ENCODE measurements at regions not wholly inside any gene's neighbourhood (a gene's known extent, or its start where the extent isn't known, plus 50 kb on each side); places are given as distances from the start of the nearest gene placed in this dataset.

- no peak for TF ChIP-seq EZH2 (IDR thresholded peaks at IDR 0.05)
- no peak for TF ChIP-seq POLR2AphosphoS5 (IDR thresholded peaks at IDR 0.05; ENCODE audit: borderline replicate concordance, low read depth, low read length)
- no peak for TF ChIP-seq FOXP2 (optimal IDR thresholded peaks at IDR 0.05; ENCODE audit: control extremely low read depth, extremely low read length, insufficient read depth)
Measured at GRCh38 chr1:25098717-25099116, 133.6 kb downstream of the SYF2 start.
